WTC11 (cell line): ENCODE measurements at regions not wholly inside any gene's neighbourhood (a gene's known extent, or its start where the extent isn't known, plus 50 kb on each side); places are given as distances from the start of the nearest gene placed in this dataset.

Experiments
- ATAC-seq: fragments of 200-7000 bp; cut with Tn5 transposase; 2 replicates; pipeline ENCODE4 v1.10.0; 2021; ENCODE audit warnings: mild to moderate bottlenecking, moderate library complexity
- CTCF ChIA-PET: fragments of 300-600 bp; sonication (Branson Sonifier 250); formaldehyde crosslinking; loops from one replicate; lab custom pipeline; 2021; ENCODE audit warnings: antibody characterized with exemption; lab: Charles Lee
- POLR2A ChIA-PET: fragments of 350-600 bp; sonication (Branson Sonifier 250); formaldehyde crosslinking; loops from one replicate; lab custom pipeline; 2021; ENCODE audit warnings: antibody characterized with exemption; lab: Charles Lee
- DNase-seq: peaks from one replicate; pipeline ENCODE4 v3.0.0; 2021; ENCODE audit warnings: low spot score
- H3K27ac Mint-ChIP-seq: 2 replicates; pipeline ENCODE4 v1.8.0; 2021; ENCODE audit warnings: mixed read lengths
- H3K27me3 Mint-ChIP-seq: 2 replicates; pipeline ENCODE4 v1.8.0; 2021; ENCODE audit warnings: low read depth, mild to moderate bottlenecking, moderate library complexity, mixed read lengths
- H3K36me3 Mint-ChIP-seq: 2 replicates; pipeline ENCODE4 v1.8.0; 2021; ENCODE audit warnings: mixed read lengths
- H3K4me1 Mint-ChIP-seq: 2 replicates; pipeline ENCODE4 v1.8.0; 2022; ENCODE audit warnings: mixed read lengths
- H3K4me3 Mint-ChIP-seq: 2 replicates; pipeline ENCODE4 v1.8.0; 2021; ENCODE audit warnings: mild to moderate bottlenecking, moderate library complexity, mixed read lengths
- H3K9me3 Mint-ChIP-seq: 2 replicates; pipeline ENCODE4 v1.8.0; 2021; ENCODE audit warnings: mixed read lengths
- ATF6 ChIP-seq: sonication (generic); formaldehyde crosslinking; IDR thresholded peaks from 2 replicates; pipeline ENCODE4 v1.8.1; 2023; ENCODE audit warnings: mild to moderate bottlenecking, missing genetic modification reagents
- ESRRA ChIP-seq: sonication (generic); formaldehyde crosslinking; IDR thresholded peaks from 2 replicates; pipeline ENCODE4 v1.8.1; 2022; ENCODE audit warnings: mild to moderate bottlenecking, missing genetic modification reagents, borderline replicate concordance
- FOXJ3 ChIP-seq: sonication (generic); formaldehyde crosslinking; IDR thresholded peaks from 2 replicates; pipeline ENCODE4 v1.9.0; 2021; ENCODE audit warnings: missing genetic modification reagents, mild to moderate bottlenecking, borderline replicate concordance
- FOXP1 ChIP-seq: sonication (generic); formaldehyde crosslinking; IDR thresholded peaks from 2 replicates; pipeline ENCODE4 v1.8.0; 2022; ENCODE audit warnings: missing genetic modification reagents, mild to moderate bottlenecking, moderate library complexity, borderline replicate concordance
- GABPB1 ChIP-seq: sonication (generic); formaldehyde crosslinking; IDR thresholded peaks from 2 replicates; pipeline ENCODE4 v1.8.1; 2023; ENCODE audit warnings: mild to moderate bottlenecking, missing genetic modification reagents
- GRHL2 ChIP-seq: fragments of 250-450 bp; sonication (Bioruptor Pico); IDR thresholded peaks from 2 replicates; pipeline ENCODE4 v1.8.0; 2022; ENCODE audit warnings: mild to moderate bottlenecking, moderate library complexity; ENCODE audit not compliant: insufficient replicate concordance, severe bottlenecking
- HMGA2 ChIP-seq: fragments of 250-450 bp; sonication (Bioruptor Pico); IDR thresholded peaks from 2 replicates; pipeline ENCODE4 v1.4.0; 2021; ENCODE audit warnings: mild to moderate bottlenecking, moderate library complexity
- JAZF1 ChIP-seq: fragments of 250-450 bp; sonication (Bioruptor Pico); IDR thresholded peaks from 2 replicates; pipeline ENCODE4 v1.9.0; 2021; ENCODE audit warnings: moderate library complexity, mild to moderate bottlenecking, inconsistent platforms
- JUN ChIP-seq: sonication (generic); formaldehyde crosslinking; IDR thresholded peaks from 2 replicates; pipeline ENCODE4 v1.8.0; 2023; ENCODE audit warnings: mild to moderate bottlenecking, missing genetic modification reagents
- PRRX2 ChIP-seq: fragments of 250-450 bp; sonication (Bioruptor Pico); IDR thresholded peaks from 2 replicates; pipeline ENCODE4 v1.8.0; 2021; ENCODE audit warnings: mild to moderate bottlenecking
- RORB ChIP-seq: fragments of 250-450 bp; sonication (Bioruptor Pico); IDR thresholded peaks from 2 replicates; pipeline ENCODE4 v1.9.0; 2021; ENCODE audit warnings: mild to moderate bottlenecking
- TCF7 ChIP-seq: sonication (generic); formaldehyde crosslinking; IDR thresholded peaks from 2 replicates; pipeline ENCODE4 v1.8.0; 2022; ENCODE audit warnings: mild to moderate bottlenecking, low read depth, missing genetic modification reagents, moderate library complexity
- ZBTB21 ChIP-seq: sonication (generic); formaldehyde crosslinking; IDR thresholded peaks from 2 replicates; pipeline ENCODE4 v1.8.1; 2023; ENCODE audit warnings: mild to moderate bottlenecking, missing genetic modification reagents, borderline replicate concordance
- ZMAT4 ChIP-seq: fragments of 250-450 bp; sonication (Bioruptor Pico); IDR thresholded peaks from 2 replicates; pipeline ENCODE4 v1.9.0; 2021; ENCODE audit warnings: mild to moderate bottlenecking
- TF ChIP-seq, protein P1 (sequence below): sonication (generic); formaldehyde crosslinking; IDR thresholded peaks from 2 replicates; pipeline ENCODE4 v1.8.0; 2023; ENCODE audit warnings: missing genetic modification reagents
- TF ChIP-seq, protein P2 (sequence below): fragments of 250-450 bp; sonication (Bioruptor Pico); IDR thresholded peaks from 2 replicates; pipeline ENCODE4 v2.1.2; 2022; ENCODE audit warnings: mild to moderate bottlenecking, moderate library complexity
- TF ChIP-seq, protein P3 (sequence below): sonication (generic); formaldehyde crosslinking; IDR thresholded peaks from 2 replicates; pipeline ENCODE4 v1.8.1; 2022; ENCODE audit warnings: low read depth, mild to moderate bottlenecking, moderate library complexity, missing genetic modification reagents, borderline replicate concordance
- TF ChIP-seq, protein P4 (sequence below): sonication (generic); formaldehyde crosslinking; IDR thresholded peaks from 2 replicates; pipeline ENCODE4 v1.8.1; 2023; ENCODE audit warnings: mild to moderate bottlenecking, missing genetic modification reagents, borderline replicate concordance
- TF ChIP-seq, protein P5 (sequence below): fragments of 250-450 bp; sonication (Bioruptor Pico); IDR thresholded peaks from 2 replicates; pipeline ENCODE4 v1.8.0; 2021; ENCODE audit warnings: mild to moderate bottlenecking
- TF ChIP-seq, protein P6 (sequence below): sonication (generic); formaldehyde crosslinking; IDR thresholded peaks from 2 replicates; pipeline ENCODE4 v1.8.1; 2022; ENCODE audit warnings: low read depth, missing genetic modification reagents, borderline replicate concordance

DNA sequence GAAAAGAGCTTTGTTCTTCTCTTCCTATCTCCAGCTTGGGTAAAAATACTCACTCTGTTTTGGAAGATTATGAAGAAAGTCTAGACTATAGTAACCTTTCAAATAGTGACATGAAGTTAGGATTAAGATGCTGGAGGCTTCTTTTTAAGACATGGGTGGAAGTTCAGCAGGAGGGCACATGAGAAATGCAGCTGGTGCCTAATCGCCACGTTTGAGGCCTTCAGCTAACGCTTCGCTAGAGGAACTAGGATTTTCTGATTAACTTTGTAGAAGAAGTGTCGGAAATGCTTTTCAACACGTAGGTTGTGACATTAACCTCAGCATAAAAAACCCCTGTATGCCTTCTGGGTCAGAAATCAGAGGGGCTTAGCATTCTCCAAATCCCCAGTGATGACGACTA, 348.1 kb upstream of the MAP3K7 start:
- H3K4me1 Mint-ChIP-seq: peaks cover 58% of the 10 kb centered on the region
- CTCF ChIA-PET: interaction anchor here (1.7 kb wide), 1 partner anchor 75 kb away, joined by 4 read pairs; no protein-coding TSS in a partner anchor

DNA sequence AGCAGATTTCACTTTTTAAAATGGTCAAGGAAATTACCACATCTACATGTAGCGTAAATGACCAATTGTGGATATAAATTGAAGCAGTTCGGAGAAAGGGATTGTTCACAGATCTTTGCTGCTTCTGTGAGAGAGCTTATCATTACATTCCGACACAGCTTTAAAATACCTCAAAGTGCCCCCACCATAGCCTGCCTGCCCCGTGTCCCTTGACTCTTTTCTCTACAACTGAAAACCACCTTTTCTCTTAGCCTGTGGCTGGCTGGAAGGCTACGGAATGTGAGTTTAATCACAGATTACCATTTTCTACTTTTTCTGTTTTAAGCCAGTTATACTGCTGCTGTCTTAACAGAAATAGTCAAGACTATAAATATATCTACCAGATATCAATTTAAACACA, 347.2 kb upstream of the MAP3K7 start:
- no peak for DNase-seq
- Mint-ChIP-seq H3K27ac (no peak overlapping the region), H3K27me3 (peaks cover 50% of the 10 kb centered on the region), H3K9me3 (no peaks in the 10 kb centered on the region), H3K36me3 (no peaks in the 10 kb centered on the region), H3K4me1 (peaks cover 55% of the 10 kb centered on the region), H3K4me3 (no peak overlapping the region)
- no peak for TF ChIP-seq JUN
- no peak for TF ChIP-seq ATF6 (CRISPR knock-in tag)
- no peak for TF ChIP-seq ESRRA (CRISPR knock-in tag)
- TF ChIP-seq, protein P1, sequence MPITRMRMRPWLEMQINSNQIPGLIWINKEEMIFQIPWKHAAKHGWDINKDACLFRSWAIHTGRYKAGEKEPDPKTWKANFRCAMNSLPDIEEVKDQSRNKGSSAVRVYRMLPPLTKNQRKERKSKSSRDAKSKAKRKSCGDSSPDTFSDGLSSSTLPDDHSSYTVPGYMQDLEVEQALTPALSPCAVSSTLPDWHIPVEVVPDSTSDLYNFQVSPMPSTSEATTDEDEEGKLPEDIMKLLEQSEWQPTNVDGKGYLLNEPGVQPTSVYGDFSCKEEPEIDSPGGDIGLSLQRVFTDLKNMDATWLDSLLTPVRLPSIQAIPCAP: no peak
- TF ChIP-seq PRRX2 (CRISPR knock-in tag): no peak
- TF ChIP-seq TCF7 (CRISPR knock-in tag): no peak
- TF ChIP-seq, protein P2, sequence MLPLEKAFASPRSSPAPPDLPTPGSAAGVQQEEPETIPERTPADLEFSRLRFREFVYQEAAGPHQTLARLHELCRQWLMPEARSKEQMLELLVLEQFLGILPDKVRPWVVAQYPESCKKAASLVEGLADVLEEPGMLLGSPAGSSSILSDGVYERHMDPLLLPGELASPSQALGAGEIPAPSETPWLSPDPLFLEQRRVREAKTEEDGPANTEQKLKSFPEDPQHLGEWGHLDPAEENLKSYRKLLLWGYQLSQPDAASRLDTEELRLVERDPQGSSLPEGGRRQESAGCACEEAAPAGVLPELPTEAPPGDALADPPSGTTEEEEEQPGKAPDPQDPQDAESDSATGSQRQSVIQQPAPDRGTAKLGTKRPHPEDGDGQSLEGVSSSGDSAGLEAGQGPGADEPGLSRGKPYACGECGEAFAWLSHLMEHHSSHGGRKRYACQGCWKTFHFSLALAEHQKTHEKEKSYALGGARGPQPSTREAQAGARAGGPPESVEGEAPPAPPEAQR (CRISPR knock-in tag): no peak
- TF ChIP-seq GRHL2 (CRISPR knock-in tag): no peak
- TF ChIP-seq, protein P3, sequence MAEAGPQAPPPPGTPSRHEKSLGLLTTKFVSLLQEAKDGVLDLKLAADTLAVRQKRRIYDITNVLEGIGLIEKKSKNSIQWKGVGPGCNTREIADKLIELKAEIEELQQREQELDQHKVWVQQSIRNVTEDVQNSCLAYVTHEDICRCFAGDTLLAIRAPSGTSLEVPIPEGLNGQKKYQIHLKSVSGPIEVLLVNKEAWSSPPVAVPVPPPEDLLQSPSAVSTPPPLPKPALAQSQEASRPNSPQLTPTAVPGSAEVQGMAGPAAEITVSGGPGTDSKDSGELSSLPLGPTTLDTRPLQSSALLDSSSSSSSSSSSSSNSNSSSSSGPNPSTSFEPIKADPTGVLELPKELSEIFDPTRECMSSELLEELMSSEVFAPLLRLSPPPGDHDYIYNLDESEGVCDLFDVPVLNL (CRISPR knock-in tag): no peak
- TF ChIP-seq, protein P4, sequence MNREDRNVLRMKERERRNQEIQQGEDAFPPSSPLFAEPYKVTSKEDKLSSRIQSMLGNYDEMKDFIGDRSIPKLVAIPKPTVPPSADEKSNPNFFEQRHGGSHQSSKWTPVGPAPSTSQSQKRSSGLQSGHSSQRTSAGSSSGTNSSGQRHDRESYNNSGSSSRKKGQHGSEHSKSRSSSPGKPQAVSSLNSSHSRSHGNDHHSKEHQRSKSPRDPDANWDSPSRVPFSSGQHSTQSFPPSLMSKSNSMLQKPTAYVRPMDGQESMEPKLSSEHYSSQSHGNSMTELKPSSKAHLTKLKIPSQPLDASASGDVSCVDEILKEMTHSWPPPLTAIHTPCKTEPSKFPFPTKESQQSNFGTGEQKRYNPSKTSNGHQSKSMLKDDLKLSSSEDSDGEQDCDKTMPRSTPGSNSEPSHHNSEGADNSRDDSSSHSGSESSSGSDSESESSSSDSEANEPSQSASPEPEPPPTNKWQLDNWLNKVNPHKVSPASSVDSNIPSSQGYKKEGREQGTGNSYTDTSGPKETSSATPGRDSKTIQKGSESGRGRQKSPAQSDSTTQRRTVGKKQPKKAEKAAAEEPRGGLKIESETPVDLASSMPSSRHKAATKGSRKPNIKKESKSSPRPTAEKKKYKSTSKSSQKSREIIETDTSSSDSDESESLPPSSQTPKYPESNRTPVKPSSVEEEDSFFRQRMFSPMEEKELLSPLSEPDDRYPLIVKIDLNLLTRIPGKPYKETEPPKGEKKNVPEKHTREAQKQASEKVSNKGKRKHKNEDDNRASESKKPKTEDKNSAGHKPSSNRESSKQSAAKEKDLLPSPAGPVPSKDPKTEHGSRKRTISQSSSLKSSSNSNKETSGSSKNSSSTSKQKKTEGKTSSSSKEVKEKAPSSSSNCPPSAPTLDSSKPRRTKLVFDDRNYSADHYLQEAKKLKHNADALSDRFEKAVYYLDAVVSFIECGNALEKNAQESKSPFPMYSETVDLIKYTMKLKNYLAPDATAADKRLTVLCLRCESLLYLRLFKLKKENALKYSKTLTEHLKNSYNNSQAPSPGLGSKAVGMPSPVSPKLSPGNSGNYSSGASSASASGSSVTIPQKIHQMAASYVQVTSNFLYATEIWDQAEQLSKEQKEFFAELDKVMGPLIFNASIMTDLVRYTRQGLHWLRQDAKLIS: no peak
- no peak for TF ChIP-seq ZMAT4 (CRISPR knock-in tag)
- TF ChIP-seq, protein P5, sequence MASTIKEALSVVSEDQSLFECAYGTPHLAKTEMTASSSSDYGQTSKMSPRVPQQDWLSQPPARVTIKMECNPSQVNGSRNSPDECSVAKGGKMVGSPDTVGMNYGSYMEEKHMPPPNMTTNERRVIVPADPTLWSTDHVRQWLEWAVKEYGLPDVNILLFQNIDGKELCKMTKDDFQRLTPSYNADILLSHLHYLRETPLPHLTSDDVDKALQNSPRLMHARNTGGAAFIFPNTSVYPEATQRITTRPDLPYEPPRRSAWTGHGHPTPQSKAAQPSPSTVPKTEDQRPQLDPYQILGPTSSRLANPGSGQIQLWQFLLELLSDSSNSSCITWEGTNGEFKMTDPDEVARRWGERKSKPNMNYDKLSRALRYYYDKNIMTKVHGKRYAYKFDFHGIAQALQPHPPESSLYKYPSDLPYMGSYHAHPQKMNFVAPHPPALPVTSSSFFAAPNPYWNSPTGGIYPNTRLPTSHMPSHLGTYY (CRISPR knock-in tag): no peak
- TF ChIP-seq, protein P6, sequence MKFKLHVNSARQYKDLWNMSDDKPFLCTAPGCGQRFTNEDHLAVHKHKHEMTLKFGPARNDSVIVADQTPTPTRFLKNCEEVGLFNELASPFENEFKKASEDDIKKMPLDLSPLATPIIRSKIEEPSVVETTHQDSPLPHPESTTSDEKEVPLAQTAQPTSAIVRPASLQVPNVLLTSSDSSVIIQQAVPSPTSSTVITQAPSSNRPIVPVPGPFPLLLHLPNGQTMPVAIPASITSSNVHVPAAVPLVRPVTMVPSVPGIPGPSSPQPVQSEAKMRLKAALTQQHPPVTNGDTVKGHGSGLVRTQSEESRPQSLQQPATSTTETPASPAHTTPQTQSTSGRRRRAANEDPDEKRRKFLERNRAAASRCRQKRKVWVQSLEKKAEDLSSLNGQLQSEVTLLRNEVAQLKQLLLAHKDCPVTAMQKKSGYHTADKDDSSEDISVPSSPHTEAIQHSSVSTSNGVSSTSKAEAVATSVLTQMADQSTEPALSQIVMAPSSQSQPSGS (CRISPR knock-in tag): no peak
- no peak for TF ChIP-seq GABPB1 (CRISPR knock-in tag)
- ATAC-seq: no peak
- ChIA-PET CTCF (interaction anchor here (1.7 kb wide), 1 partner anchor 74 kb away, joined by 4 read pairs; no protein-coding TSS in a partner anchor), POLR2A (no interaction called here)

More for the DNA sequence above, 348.1 kb upstream of the MAP3K7 start:
- POLR2A ChIA-PET: no interaction called here
- H3K36me3 Mint-ChIP-seq: no peaks in the 10 kb centered on the region
- DNase-seq (no peak), ATAC-seq (no peak)
- TF ChIP-seq FOXP1 (CRISPR knock-in tag) (no peak), ZBTB21 (no peak), RORB (CRISPR knock-in tag) (no peak), FOXJ3 (CRISPR knock-in tag) (no peak), ZMAT4 (CRISPR knock-in tag) (no peak), HMGA2 (no peak), JAZF1 (CRISPR knock-in tag) (no peak)
- TF ChIP-seq, protein P1: no peak
- TF ChIP-seq, all 79 proteins: peak for 0
- Mint-ChIP-seq H3K27me3 (peaks cover 56% of the 10 kb centered on the region), H3K4me3 (no peak overlapping the region), H3K9me3 (no peaks in the 10 kb centered on the region), H3K27ac (no peak overlapping the region)
